ENCODE measurements at regions not wholly inside any gene's neighbourhood (a gene's known extent, or its start where the extent isn't known, plus 50 kb on each side); places are given as distances from the start of the nearest gene placed in this dataset.

GRCh38 chr5:54927097-54927746 is 58.2 kb downstream of the ESM1 start:
- DNase-seq (ENCODE audit: low spot score): no peak

- DNase-seq (ENCODE audit: low spot score): no peak
Measured at GRCh38 chr5:54924487-54924886, 60.9 kb downstream of the ESM1 start.

- DNase-seq (ENCODE audit: low spot score): no peak
Measured at GRCh38 chr5:54917323-54917722, 68.1 kb downstream of the ESM1 start.

GRCh38 chr5:54915466-54916027 is 69.8 kb downstream of the ESM1 start:
- no peak for DNase-seq (ENCODE audit: low spot score)

- no peak for DNase-seq (ENCODE audit: low spot score)
Measured at GRCh38 chr5:54912021-54912420, 73.4 kb downstream of the ESM1 start.

GRCh38 chr5:54909911-54910870 is 75.2 kb downstream of the ESM1 start:
- DNase-seq (ENCODE audit: low spot score): no peak

GRCh38 chr5:54908774-54909525 is 76.4 kb downstream of the ESM1 start:
- DNase-seq (ENCODE audit: low spot score): no peak

- DNase-seq (ENCODE audit: low spot score): peak; percentile 60
Measured at GRCh38 chr5:54905942-54906537, 79.4 kb downstream of the ESM1 start.

- DNase-seq (ENCODE audit: low spot score): no peak
Measured at GRCh38 chr5:54905246-54905795, 80.1 kb downstream of the ESM1 start.

- peak; percentile 65 for DNase-seq (ENCODE audit: low spot score)
Measured at GRCh38 chr5:54904425-54904824, 81.0 kb downstream of the ESM1 start.

GRCh38 chr5:54902791-54903473 is 82.5 kb downstream of the ESM1 start:
- no peak for DNase-seq (ENCODE audit: low spot score)

- DNase-seq (ENCODE audit: low spot score): peak; percentile 64
Measured at GRCh38 chr5:54900984-54901725, 84.2 kb downstream of the ESM1 start.

GRCh38 chr5:54897001-54897400 is 88.4 kb downstream of the ESM1 start:
- DNase-seq (ENCODE audit: low spot score): no peak

- peak; percentile 39 for DNase-seq (ENCODE audit: low spot score)
Measured at GRCh38 chr5:54895816-54896341, 89.5 kb downstream of the ESM1 start.

GRCh38 chr5:54894957-54895815 is 90.2 kb downstream of the ESM1 start:
- DNase-seq (ENCODE audit: low spot score): no peak

GRCh38 chr5:54889826-54890225 is 95.6 kb downstream of the ESM1 start:
- DNase-seq (ENCODE audit: low spot score): peak; percentile 83

GRCh38 chr5:54887663-54888062 is 97.7 kb downstream of the ESM1 start:
- DNase-seq (ENCODE audit: low spot score): no peak

GRCh38 chr5:54886866-54887265 is 98.5 kb downstream of the ESM1 start:
- no peak for DNase-seq (ENCODE audit: low spot score)

GRCh38 chr5:54885636-54886035 is 99.8 kb downstream of the ESM1 start:
- DNase-seq (ENCODE audit: low spot score): no peak
